T-helper 2 cell (primary cell): ENCODE measurements at regions not wholly inside any gene's neighbourhood (a gene's known extent, or its start where the extent isn't known, plus 50 kb on each side); places are given as distances from the start of the nearest gene placed in this dataset.

Experiments used
- DNase-seq, 5 experiments: peaks; one replicate each; pipeline versions ENCODE4 v3.0.0 to v3.0.0-alpha.2; 2012 to 2022

- DNase-seq, result no peak
These were observed 144.6 kb upstream of the UBL3 start for GRCh38 chr13:29994911-29995595.

- DNase-seq, result no peak
These were observed 143.5 kb upstream of the UBL3 start for GRCh38 chr13:29993716-29994488.

GRCh38 chr13:29993196-29993595 lies 142.8 kb upstream of the UBL3 start:
- no peak for DNase-seq

GRCh38 chr13:29991343-29991742 lies 140.9 kb upstream of the UBL3 start:
- DNase-seq, result no peak

GRCh38 chr13:29987340-29987739 lies 136.9 kb upstream of the UBL3 start:
- no peak for DNase-seq

- DNase-seq, result no peak
These were observed 129.9 kb upstream of the UBL3 start for GRCh38 chr13:29980339-29980738.

- no peak for DNase-seq
These were observed 127.8 kb upstream of the UBL3 start for GRCh38 chr13:29978211-29978610.

GRCh38 chr13:29977476-29978120 lies 127.2 kb upstream of the UBL3 start:
- no peak for DNase-seq

GRCh38 chr13:29976535-29976934 lies 126.1 kb upstream of the UBL3 start:
- no peak for DNase-seq

- peak in 1 of 5 experiments; percentile 49 for DNase-seq
These were observed 124.9 kb upstream of the UBL3 start for GRCh38 chr13:29975283-29975682.

GRCh38 chr13:29969286-29969685 lies 118.9 kb upstream of the UBL3 start:
- no peak for DNase-seq

GRCh38 chr13:29964181-29964845 lies 113.9 kb upstream of the UBL3 start:
- no peak for DNase-seq

GRCh38 chr13:29963089-29963488 lies 112.7 kb upstream of the UBL3 start:
- DNase-seq, result no peak

GRCh38 chr13:29961036-29961670 lies 110.7 kb upstream of the UBL3 start:
- DNase-seq, result peak in 1 of 5 experiments; percentile 53

- no peak for DNase-seq
These were observed 109.2 kb upstream of the UBL3 start for GRCh38 chr13:29959603-29960002.

- no peak for DNase-seq
These were observed 108.7 kb upstream of the UBL3 start for GRCh38 chr13:29959086-29959485.

- DNase-seq, result peak in 3 of 5 experiments; percentile 31 to 54 (median 31)
These were observed 108.1 kb upstream of the UBL3 start for GRCh38 chr13:29958476-29958875.

- DNase-seq, result no peak
These were observed 106.9 kb upstream of the UBL3 start for GRCh38 chr13:29957320-29957719.

GRCh38 chr13:29956853-29957252 lies 106.4 kb upstream of the UBL3 start:
- DNase-seq, result no peak

GRCh38 chr13:29955137-29955650 lies 104.8 kb upstream of the UBL3 start:
- DNase-seq, result no peak

- peak in 3 of 5 experiments; percentile 18 to 86 (median 27) for DNase-seq
These were observed 103.9 kb upstream of the UBL3 start for GRCh38 chr13:29954082-29955028.
